Heart left ventricle (tissue), 13 donors: ENCODE measurements at regions not wholly inside any gene's neighbourhood (a gene's known extent, or its start where the extent isn't known, plus 50 kb on each side); places are given as distances from the start of the nearest gene placed in this dataset.

Source experiments
- CTCF ChIP-seq, 12 donors: fragments of 200-600 bp; sonication (generic) in 4 of 12; IDR thresholded peaks; one replicate each; pipeline versions ENCODE4 v1.5.0 to v1.8.0; 2018 to 2022; ENCODE audit warnings: antibody characterized with exemption in 12 of 12, mild to moderate bottlenecking in 5 of 12
- POLR2A ChIP-seq, 2 donors: fragments of 450-650 bp; IDR thresholded peaks; one replicate each; pipeline ENCODE4 v1.6.1; 2017; ENCODE audit warnings: antibody characterized with exemption in 2 of 2, mild to moderate bottlenecking in 2 of 2, moderate library complexity in 2 of 2
- donor health status: ischemic (EF 13 %, LVEDD 7.1; RV severe dilation, severe dysfunction).
- donor health status: DM: no; HTN: yes; CAD: no.
- donor health status: DM: no; HTN: no; CAD: no.
- donor health status: ischemic (EF 25% LVEDD 6.9; RV normal size, moderate dysfunction).
- donor health status: ischemic (EF 25% LVEDD 5.7; RV mildly dilated, moderate dysfunction).
- donor health status: ischemic (EF 35%, LVEDD 5.7; RV mildly dilated, moderate dysfunction).
- donor health status: nonischemic (EF 11% LVEDD 7.7; RV severe dilation, severe dysfunction).
- donor health status: DM: yes; HTN: yes; CAD: no.
- donor health status: PGD.
- donor health status: ischemic (EF 29% LVEDD 5.4; RV normal size, mild dysfunction).
- donor health status: nonischemic (EF 23%, LVEDD 6.1; RV moderate dilation, normal function).

GRCh38 chr12:24478254-24478653 is 470.6 kb downstream of the BCAT1 start:
- no peak for TF ChIP-seq POLR2A (IDR thresholded peaks at IDR 0.05)
- no peak for TF ChIP-seq CTCF (IDR thresholded peaks at IDR 0.05)
